ACHN (cell line): ENCODE measurements at regions not wholly inside any gene's neighbourhood (a gene's known extent, or its start where the extent isn't known, plus 50 kb on each side); places are given as distances from the start of the nearest gene placed in this dataset.

Experiments
- DNase-seq: peaks from one replicate; pipeline ENCODE4 v3.0.0-alpha.2; 2015
- in situ Hi-C: cut with HindIII; loops from 2 replicates; pipeline ENCODE4 v1.10.0; 2017; ENCODE audit warnings: low sequenced_read_pairs, low pct_ligation_motif_present, low pct_unique_long_range_greater_than_20kb

- no peak for DNase-seq
- in situ Hi-C loops: no loop called here
Observed at GRCh38 chr11:70486731-70487130, 88.4 kb downstream of the CTTN start.

DNA sequence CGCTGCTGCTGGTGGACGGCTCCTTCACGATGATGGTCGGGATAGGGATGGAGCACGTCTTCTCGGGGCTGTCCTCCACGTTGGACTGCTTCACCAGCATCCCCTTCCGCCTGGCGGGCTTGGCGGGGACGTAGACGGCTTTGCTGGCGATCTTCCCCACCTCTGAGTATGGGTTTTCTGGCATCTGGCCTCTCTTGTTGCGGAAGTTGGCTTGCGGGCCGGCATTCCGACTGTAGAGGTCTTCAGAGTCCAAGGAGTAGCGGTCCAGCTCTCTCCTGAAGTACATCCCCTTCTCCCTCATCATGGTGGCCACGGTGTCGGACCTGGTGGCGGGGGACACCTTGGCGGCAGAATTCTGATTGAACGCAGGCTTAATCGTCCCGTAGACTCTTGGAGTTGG, 88.8 kb downstream of the CTTN start:
- no peak for DNase-seq
- in situ Hi-C loops: no loop called here

GRCh38 chr11:70487756-70488155, 89.4 kb downstream of the CTTN start:
- in situ Hi-C loops: no loop called here
- DNase-seq: no peak

DNA sequence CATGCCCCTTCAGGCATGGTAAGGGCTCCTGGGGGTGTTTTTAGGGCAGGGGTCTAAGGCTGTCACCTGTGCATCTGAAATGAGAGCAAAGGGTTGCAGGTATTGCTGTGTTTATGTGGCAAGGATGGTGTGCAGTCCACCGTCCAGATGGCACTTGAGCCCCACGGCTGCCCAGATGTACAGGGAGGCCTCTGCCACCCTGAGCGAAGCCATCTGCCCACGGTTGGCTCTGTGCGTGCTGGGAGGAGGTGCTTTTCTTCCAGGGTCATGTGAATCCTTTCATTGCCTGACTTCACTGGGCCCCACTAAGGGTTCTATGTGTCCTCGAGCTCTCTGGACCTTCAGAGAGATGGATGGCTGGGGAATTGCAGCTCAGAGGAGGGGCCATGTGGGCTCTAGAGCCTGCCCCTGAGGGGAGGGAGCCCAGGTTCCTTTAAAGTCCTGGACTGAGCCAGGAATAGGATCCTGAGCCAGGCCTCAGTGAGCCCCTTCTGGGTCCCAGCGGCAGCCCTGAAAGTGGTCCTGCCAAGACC, 89.9 kb downstream of the CTTN start:
- in situ Hi-C loops: no loop called here
- no peak for DNase-seq

GRCh38 chr11:70489276-70489675, 90.9 kb downstream of the CTTN start:
- in situ Hi-C loops: no loop called here
- DNase-seq: no peak

DNA sequence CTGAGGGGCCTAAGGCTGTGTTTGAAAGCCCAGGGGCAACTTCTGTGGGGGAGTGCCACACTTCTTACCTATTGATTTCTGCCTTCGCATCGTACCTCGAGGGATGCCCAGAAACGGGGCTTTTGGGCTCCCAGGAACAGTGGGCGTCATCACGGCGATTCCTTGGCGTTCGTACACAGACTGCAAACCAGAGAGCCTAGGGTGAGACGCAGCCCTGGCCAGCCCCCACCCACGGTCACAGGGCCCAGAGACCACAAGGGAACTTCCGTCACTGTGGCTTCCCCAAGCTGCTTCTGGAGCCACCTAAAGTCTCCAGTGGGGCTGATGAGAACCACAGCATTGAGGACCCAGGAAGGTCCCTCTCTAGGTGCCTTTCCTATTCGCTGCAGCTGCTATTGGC, 91.9 kb downstream of the CTTN start:
- in situ Hi-C loops: no loop called here
- DNase-seq: no peak

DNA sequence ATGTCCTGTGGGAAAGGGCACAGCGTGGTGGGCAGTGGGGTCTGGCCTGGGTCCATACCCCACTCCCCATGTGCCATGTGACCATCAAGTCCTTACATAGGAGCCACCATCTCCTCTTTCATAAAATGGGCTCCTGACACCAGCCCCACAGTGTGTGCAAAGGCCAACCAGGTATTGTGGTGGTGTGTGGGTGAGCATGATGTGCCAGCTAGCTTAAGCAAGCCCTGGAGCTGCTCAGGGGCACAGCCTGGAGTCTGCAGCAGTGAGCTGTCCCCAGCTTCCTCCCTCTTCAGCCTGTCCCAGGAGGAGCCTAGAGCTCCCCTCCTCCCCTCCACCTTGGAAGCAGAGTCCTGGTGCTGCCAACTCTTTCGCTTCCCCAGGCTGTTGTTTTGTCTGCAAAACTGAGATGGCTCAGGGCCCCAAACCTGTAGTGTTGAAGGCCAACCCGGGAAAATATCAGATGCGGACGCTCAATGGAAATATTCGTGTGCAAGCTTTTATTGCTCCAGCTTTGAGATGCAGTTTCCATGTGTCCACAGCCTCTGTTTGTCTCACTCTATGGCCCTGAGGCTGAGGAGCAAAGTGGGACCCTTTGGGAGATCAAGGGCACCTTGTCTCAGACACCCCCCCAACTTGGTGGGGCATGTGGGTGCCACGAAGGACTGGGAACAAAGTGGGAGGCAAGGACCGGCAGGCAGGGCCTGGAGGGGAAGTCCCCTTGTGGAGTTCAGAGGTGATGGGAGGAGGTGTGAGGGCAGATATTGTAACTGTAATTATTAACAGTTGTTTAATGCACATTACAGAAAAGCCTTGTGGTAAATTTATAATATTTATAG, 92.6 kb downstream of the CTTN start:
- in situ Hi-C loops: no loop called here
- DNase-seq: no peak

- DNase-seq: no peak
- in situ Hi-C loops: no loop called here
Observed at GRCh38 chr11:70491696-70492472, 93.6 kb downstream of the CTTN start.

DNA sequence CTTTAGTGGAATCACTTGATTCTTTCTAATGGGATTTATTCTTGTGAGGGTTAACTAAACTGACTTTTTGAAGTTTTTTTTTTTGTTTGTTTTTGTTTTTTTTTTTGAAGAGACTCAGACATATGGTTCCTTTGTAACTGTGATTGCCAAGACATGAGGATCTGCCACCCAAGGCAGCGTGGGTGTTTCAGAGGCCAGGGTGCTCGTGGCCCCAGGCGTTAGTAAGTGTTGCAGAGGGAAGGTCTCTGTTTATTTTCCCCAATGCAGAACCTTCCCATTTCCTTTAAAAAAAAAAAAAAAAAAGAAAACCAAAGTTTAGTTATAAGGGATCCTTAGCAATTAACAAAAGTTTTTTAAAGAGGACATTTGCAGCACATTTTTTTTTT, 94.8 kb downstream of the CTTN start:
- no peak for DNase-seq
- in situ Hi-C loops: no loop called here

DNA sequence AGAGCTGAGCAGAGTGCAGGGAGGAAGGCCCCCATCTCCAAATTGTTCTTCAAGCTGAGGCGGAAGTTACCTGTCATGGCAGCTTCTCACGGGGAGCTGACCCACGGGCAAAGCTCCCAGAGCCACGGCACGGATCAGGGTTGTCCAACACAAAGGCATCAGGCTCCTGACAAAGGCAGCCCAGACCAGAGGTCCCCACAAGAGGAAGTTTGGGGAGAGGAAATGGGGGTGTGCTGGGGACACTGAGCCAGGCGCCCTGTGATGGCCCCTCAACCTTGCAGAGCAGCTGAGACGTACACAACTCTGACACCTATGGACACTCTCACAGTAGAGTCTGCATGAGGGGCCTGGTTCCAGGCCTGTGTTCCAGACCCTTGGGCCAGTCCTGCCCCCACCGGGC, 95.6 kb downstream of the CTTN start:
- no peak for DNase-seq
- in situ Hi-C loops: no loop called here

DNA sequence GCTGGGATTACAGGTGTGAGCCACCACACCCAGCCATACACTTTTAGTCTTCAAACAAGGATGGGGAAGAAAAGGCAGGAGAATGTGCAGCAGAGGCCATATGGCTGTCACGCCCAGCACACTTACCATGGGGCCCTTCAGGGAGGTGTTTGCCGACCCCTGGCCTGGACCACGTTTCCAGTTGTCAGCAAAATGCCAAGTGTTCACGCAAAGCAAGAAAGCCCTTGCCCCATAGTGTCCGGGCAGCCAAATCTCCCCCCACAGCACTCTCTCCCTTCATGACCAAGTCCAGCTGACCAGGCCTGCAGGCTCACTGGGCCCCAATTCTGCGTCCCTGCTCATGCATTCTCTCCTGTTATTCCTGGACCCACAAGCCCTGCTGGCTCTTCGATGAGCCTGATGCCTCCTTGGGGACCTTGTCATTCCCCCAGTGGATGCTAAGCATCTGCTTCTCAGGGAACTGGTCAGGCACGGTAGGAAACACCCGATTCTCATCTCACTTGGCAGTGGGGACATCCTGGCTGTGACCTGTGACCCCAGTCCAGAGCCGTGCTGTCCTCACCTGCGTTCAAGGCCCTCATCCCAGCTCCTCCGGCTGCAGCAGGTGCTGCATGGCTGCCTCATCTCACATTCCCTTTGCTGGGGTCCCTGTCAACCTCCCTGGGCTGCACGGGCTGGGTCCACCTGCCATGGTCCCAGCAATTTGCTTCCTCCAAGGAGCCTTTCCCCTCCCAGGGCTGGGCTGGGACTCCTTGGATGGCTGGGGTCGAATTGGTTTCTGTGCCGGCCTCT, 96.4 kb downstream of the CTTN start:
- DNase-seq: no peak
- in situ Hi-C loops: no loop called here

- no peak for DNase-seq
- in situ Hi-C loops: no loop called here
Observed at GRCh38 chr11:70495351-70496310, 97.3 kb downstream of the CTTN start.

- no peak for DNase-seq
- in situ Hi-C loops: no loop called here
Observed at GRCh38 chr11:70496591-70497535, 98.5 kb downstream of the CTTN start.

GRCh38 chr11:70497536-70498075, 99.3 kb downstream of the CTTN start:
- no peak for DNase-seq
- in situ Hi-C loops: no loop called here

DNA sequence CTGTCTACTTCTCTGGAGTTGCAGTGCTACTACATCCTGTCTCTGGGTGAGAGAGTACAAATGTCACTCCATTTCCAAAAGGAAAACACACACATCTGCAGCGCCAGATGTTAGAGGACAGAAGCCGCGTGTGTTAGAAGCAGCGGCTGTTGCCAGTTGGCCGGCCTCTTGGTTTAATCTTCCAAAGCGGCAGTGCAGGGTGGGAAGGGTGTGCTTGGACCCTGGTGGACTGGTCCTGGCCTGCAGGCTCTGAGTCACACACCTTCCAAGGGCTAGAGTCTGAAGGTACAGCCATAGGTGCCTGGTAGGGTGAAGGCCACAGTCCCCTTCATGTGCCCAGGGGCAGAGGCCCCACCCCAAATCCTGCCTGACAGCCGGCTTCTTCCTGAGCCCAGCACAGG, 99.8 kb downstream of the CTTN start:
- DNase-seq: no peak
- in situ Hi-C loops: no loop called here

DNA sequence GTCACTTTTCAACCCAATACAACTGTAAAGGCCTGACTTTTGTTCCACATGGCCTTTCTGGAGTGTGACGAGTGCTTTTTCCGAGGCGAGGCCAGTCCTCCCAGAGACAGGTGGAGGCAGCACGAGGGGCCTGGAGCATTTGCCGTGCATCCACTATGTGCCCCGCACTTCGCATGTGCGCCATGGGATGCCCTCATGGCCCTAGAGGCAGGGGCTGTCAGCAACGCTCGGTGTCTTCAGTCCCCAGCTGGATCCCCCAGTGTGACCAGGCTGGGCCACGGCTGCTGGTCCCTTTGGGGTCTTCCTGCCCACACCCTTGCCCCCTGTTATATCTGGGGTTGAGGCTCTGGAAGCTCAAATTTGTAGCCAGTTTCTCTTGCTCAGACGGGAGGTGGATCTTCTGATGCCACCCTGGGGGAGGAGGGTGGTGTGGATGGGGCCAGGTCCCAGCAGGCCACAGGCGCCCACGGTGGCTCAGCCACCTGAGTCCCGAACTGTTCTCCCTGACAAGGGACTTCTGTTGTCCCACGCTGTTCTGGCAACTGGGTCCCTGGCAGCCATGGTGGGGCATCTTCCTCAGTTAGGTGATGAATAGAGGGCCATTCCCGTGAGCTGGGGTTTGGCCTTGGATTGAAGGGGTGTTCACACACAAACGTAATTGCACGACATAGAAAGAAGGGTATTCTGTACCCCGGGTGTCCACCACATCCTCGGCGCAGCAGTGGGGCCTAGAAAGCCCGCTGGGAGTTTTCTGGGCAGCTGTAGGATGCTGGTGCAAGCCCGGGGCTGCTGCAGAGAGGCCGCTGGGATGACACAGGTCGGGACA, 100.9 kb downstream of the CTTN start:
- DNase-seq: no peak
- in situ Hi-C loops: no loop called here
